ENCODE measurements at regions not wholly inside any gene's neighbourhood (a gene's known extent, or its start where the extent isn't known, plus 50 kb on each side); places are given as distances from the start of the nearest gene placed in this dataset.

DNA sequence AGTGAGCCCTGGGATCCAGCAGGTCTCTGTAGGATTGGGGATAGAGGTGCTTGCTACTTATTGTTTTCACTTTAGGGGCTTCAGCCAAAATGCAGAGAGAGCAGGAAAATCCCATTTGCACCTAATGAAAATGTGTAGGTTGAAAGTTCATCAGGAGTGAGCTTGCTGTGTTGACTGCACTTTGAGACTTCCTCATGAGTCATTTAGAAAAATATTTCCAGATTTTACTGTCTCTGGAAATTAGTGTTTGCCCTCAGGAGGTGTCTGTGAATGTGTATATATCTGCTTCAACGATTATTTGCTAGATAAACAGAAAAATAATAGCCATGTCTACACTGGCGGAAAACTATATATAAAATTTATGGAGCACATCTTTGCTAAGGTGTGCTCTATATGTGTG, 159.3 kb downstream of the CAND1 start:
- no peak overlapping the region for H3K9ac ChIP-seq (ENCODE audit: low read length)
- TF ChIP-seq EZH2phosphoT487 (conservative IDR thresholded peaks at IDR 0.05; ENCODE audit: low read length) = no peak
- TF ChIP-seq, protein P1, sequence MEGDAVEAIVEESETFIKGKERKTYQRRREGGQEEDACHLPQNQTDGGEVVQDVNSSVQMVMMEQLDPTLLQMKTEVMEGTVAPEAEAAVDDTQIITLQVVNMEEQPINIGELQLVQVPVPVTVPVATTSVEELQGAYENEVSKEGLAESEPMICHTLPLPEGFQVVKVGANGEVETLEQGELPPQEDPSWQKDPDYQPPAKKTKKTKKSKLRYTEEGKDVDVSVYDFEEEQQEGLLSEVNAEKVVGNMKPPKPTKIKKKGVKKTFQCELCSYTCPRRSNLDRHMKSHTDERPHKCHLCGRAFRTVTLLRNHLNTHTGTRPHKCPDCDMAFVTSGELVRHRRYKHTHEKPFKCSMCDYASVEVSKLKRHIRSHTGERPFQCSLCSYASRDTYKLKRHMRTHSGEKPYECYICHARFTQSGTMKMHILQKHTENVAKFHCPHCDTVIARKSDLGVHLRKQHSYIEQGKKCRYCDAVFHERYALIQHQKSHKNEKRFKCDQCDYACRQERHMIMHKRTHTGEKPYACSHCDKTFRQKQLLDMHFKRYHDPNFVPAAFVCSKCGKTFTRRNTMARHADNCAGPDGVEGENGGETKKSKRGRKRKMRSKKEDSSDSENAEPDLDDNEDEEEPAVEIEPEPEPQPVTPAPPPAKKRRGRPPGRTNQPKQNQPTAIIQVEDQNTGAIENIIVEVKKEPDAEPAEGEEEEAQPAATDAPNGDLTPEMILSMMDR (IDR thresholded peaks at IDR 0.05; ENCODE audit: insufficient read depth, low read length, poor library complexity, severe bottlenecking) = no peak
- no peak overlapping the region for H3K4me2 ChIP-seq (ENCODE audit: low read depth, low read length, poor library complexity, severe bottlenecking)
- H3F3A ChIP-seq (ENCODE audit: insufficient read depth) = no peaks in the 10 kb centered on the region
- no peaks in the 10 kb centered on the region for H3K9me2 ChIP-seq (replicated peaks; ENCODE audit: insufficient read depth, low read length)
- no peaks in the 10 kb centered on the region for H3K9me3 ChIP-seq (ENCODE audit: insufficient read depth, low read length)
- no peaks in the 10 kb centered on the region for H3K27me3 ChIP-seq (ENCODE audit: low read length)
- no peak overlapping the region for H2AFZ ChIP-seq (ENCODE audit: low read depth, low read length, severe bottlenecking)
- H4K20me1 ChIP-seq (ENCODE audit: low read depth, low read length) = no peaks in the 10 kb centered on the region
- H3K36me3 ChIP-seq (ENCODE audit: low read length) = no peaks in the 10 kb centered on the region
- no peak overlapping the region for H3K27ac ChIP-seq (ENCODE audit: low read depth, low read length)
- no peaks in the 10 kb centered on the region for H3K79me2 ChIP-seq (ENCODE audit: insufficient read depth, low read length)
- H3K4me3 ChIP-seq (ENCODE audit: insufficient read depth, low read length, poor library complexity, severe bottlenecking) = no peak overlapping the region

DNA sequence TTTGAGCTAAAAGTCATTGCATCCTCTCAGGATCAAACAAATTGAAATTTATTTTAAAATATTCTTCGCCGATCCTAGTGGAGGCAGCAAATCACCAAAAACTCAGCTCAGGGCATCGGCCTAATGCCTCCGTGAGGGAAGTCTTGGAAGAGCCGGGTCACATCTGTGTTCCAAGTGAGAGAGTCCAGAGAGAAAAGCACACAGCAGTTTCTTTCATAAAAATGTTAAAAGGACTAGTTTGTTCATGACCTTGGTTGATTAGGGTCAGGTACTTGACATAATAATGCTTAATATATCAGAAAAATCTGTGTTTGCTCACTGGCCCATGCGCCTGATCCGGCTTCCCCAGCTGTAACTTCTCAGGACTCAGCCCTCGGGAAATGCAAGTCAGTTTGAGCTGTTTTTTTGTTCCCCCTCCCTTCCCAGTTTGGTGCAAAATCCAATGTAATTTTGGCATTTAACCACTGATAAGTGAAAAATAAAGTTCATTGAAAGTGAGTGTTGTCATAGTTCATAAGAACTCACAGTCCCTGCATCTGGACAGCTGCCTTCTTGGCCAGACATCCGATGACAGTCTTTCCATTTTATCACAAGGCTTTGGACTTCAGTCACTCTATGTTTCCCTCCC, 161.7 kb downstream of the CAND1 start:
- Histone ChIP-seq H3K9me3 (ENCODE audit: insufficient read depth, low read length) (no peaks in the 10 kb centered on the region), H4K20me1 (ENCODE audit: low read depth, low read length) (no peaks in the 10 kb centered on the region), H3K36me3 (ENCODE audit: low read length) (no peaks in the 10 kb centered on the region), H3K4me3 (ENCODE audit: insufficient read depth, low read length, poor library complexity, severe bottlenecking) (no peak overlapping the region), H3K79me2 (ENCODE audit: insufficient read depth, low read length) (no peaks in the 10 kb centered on the region), H2AFZ (ENCODE audit: low read depth, low read length, severe bottlenecking) (no peak overlapping the region), H3K27ac (ENCODE audit: low read depth, low read length) (no peak overlapping the region), H3K4me2 (ENCODE audit: low read depth, low read length, poor library complexity, severe bottlenecking) (no peak overlapping the region), H3F3A (ENCODE audit: insufficient read depth) (no peaks in the 10 kb centered on the region), H3K9me2 (replicated peaks; ENCODE audit: insufficient read depth, low read length) (no peaks in the 10 kb centered on the region), H3K27me3 (ENCODE audit: low read length) (no peaks in the 10 kb centered on the region), H3K9ac (ENCODE audit: low read length) (no peak overlapping the region)
- TF ChIP-seq EZH2phosphoT487 (conservative IDR thresholded peaks at IDR 0.05; ENCODE audit: low read length) = no peak
- TF ChIP-seq, protein P1 (IDR thresholded peaks at IDR 0.05; ENCODE audit: insufficient read depth, low read length, poor library complexity, severe bottlenecking) = no peak

DNA sequence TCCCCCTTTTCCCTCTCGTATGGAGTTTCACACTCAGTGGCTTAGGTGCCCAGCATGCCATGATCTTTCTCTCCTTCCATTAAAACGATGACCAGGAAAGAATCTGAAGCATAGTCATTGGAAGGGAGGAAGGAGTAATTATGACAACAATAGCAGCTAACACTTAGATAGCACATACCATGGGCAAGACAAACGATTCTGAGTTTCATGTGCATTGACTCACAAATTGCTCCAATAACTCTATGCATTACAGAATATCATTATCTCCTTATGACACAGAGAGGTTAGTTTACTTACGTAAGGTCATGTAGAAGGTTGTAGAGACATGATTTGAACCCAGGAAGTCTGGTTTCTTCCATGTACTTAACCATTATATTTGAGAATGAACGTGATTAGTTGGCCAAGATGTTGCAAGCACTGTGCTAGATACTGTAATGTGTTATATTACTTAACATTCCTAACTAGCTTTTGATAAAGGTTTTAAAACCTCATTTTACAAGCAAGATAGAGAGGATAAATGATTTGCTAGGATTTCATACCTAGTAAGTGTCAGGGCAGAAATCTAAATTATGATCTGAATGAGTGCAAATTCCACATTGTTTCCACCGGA, 162.4 kb downstream of the CAND1 start:
- Histone ChIP-seq H3K79me2 (ENCODE audit: insufficient read depth, low read length) (no peaks in the 10 kb centered on the region), H2AFZ (ENCODE audit: low read depth, low read length, severe bottlenecking) (no peak overlapping the region), H3K4me2 (ENCODE audit: low read depth, low read length, poor library complexity, severe bottlenecking) (no peak overlapping the region), H3K36me3 (ENCODE audit: low read length) (no peaks in the 10 kb centered on the region), H3K9me2 (replicated peaks; ENCODE audit: insufficient read depth, low read length) (no peaks in the 10 kb centered on the region), H4K20me1 (ENCODE audit: low read depth, low read length) (no peaks in the 10 kb centered on the region), H3K27me3 (ENCODE audit: low read length) (no peaks in the 10 kb centered on the region), H3K9ac (ENCODE audit: low read length) (no peak overlapping the region), H3F3A (ENCODE audit: insufficient read depth) (no peaks in the 10 kb centered on the region), H3K27ac (ENCODE audit: low read depth, low read length) (no peak overlapping the region), H3K4me3 (ENCODE audit: insufficient read depth, low read length, poor library complexity, severe bottlenecking) (no peak overlapping the region), H3K9me3 (ENCODE audit: insufficient read depth, low read length) (no peaks in the 10 kb centered on the region)
- TF ChIP-seq EZH2phosphoT487 (conservative IDR thresholded peaks at IDR 0.05; ENCODE audit: low read length) = no peak
- TF ChIP-seq, protein P1 (IDR thresholded peaks at IDR 0.05; ENCODE audit: insufficient read depth, low read length, poor library complexity, severe bottlenecking) = no peak
